Mesendoderm (in vitro differentiated cells): ENCODE measurements at regions not wholly inside any gene's neighbourhood (a gene's known extent, or its start where the extent isn't known, plus 50 kb on each side); places are given as distances from the start of the nearest gene placed in this dataset.

Source experiments
- DNase-seq: peaks from one replicate; pipeline ENCODE4 v3.0.0; 2013
- H2AK5ac ChIP-seq: 2 replicates; pipeline ENCODE4 v1.6.1; 2013; ENCODE audit warnings: low read length, inconsistent platforms
- H2BK120ac ChIP-seq: 2 replicates; pipeline ENCODE4 v1.6.1; 2013; ENCODE audit warnings: low read depth, mild to moderate bottlenecking, low read length, moderate library complexity, mixed read lengths
- H2BK15ac ChIP-seq: replicated peaks from 2 replicates; pipeline ENCODE4 v1.6.1; 2013; ENCODE audit warnings: low read depth, mild to moderate bottlenecking, moderate library complexity
- H2BK5ac ChIP-seq: 2 replicates; pipeline ENCODE4 v1.6.1; 2013; ENCODE audit warnings: low read length, inconsistent platforms
- H3K18ac ChIP-seq: 2 replicates; pipeline ENCODE4 v1.6.1; 2013; ENCODE audit warnings: mild to moderate bottlenecking, low read length, mixed read lengths
- H3K23ac ChIP-seq: one replicate; pipeline ENCODE4 v1.6.1; 2013; ENCODE audit warnings: low read length
- H3K27ac ChIP-seq: 2 replicates; pipeline ENCODE4 v1.5.1; 2013; ENCODE audit warnings: low read depth, mild to moderate bottlenecking, inconsistent platforms, low read length, moderate library complexity
- H3K27me3 ChIP-seq: 2 replicates; pipeline ENCODE4 v1.6.1; 2013; ENCODE audit warnings: low read length, control low read depth, mild to moderate bottlenecking, inconsistent platforms; ENCODE audit not compliant: insufficient read depth, poor library complexity
- H3K36me3 ChIP-seq: 2 replicates; pipeline ENCODE4 v1.6.1; 2013; ENCODE audit warnings: low read length, inconsistent platforms; ENCODE audit not compliant: control insufficient read depth, insufficient read depth
- H3K4ac ChIP-seq: one replicate; pipeline ENCODE4 v1.6.1; 2013; ENCODE audit warnings: low read depth, mild to moderate bottlenecking, low read length, moderate library complexity
- H3K4me1 ChIP-seq: 2 replicates; pipeline ENCODE4 v1.6.1; 2013; ENCODE audit warnings: low read depth, low read length, inconsistent platforms; ENCODE audit not compliant: control insufficient read depth
- H3K4me2 ChIP-seq: 2 replicates; pipeline ENCODE4 v1.6.1; 2013; ENCODE audit warnings: low read length
- H3K4me3 ChIP-seq: 2 replicates; pipeline ENCODE4 v1.5.1; 2013; ENCODE audit warnings: mild to moderate bottlenecking, low read length
- H3K56ac ChIP-seq: one replicate; pipeline ENCODE4 v1.6.1; 2013; ENCODE audit warnings: low read length
- H3K79me1 ChIP-seq: 2 replicates; pipeline ENCODE4 v1.6.1; 2013; ENCODE audit warnings: low read length, inconsistent platforms
- H3K79me2 ChIP-seq: 2 replicates; pipeline ENCODE4 v1.6.1; 2013; ENCODE audit warnings: mild to moderate bottlenecking, low read length; ENCODE audit not compliant: control insufficient read depth, insufficient read depth
- H3K9ac ChIP-seq: 2 replicates; pipeline ENCODE4 v1.6.1; 2013; ENCODE audit warnings: low read length, inconsistent platforms
- H4K5ac ChIP-seq: one replicate; pipeline ENCODE4 v1.6.1; 2013; ENCODE audit warnings: low read length
- H4K8ac ChIP-seq: one replicate; pipeline ENCODE4 v1.6.1; 2013; ENCODE audit warnings: low read depth, mild to moderate bottlenecking, control low read depth, low read length, moderate library complexity
- WGBS: extraction: QIAGEN DNeasy Blood & Tissue Kit; methylation state at CpG from one replicate; pipeline ENCODE4 v1.1.7; 2013; ENCODE audit warnings: low lambda C conversion rate, missing lambda C conversion rate; ENCODE audit not compliant: insufficient coverage; ENCODE audit errors: extremely low coverage; 5-methylcytosine and 5-hydroxymethylcytosine counted together

GRCh38 chr5:38643616-38644015, 87.2 kb upstream of the LIFR start:
- Histone ChIP-seq H4K8ac (no peak overlapping the region), H3K4me3 (no peak overlapping the region), H3K4me2 (no peak overlapping the region), H3K79me2 (no peaks in the 10 kb centered on the region), H3K23ac (no peak overlapping the region), H2BK15ac (no peak overlapping the region), H3K36me3 (no peaks in the 10 kb centered on the region), H3K4ac (no peak overlapping the region), H3K27ac (no peak overlapping the region), H2AK5ac (no peak overlapping the region), H2BK5ac (no peak overlapping the region), H3K27me3 (no peaks in the 10 kb centered on the region), H4K5ac (no peak overlapping the region), H3K9ac (no peak overlapping the region), H3K56ac (no peak overlapping the region), H3K4me1 (no peaks in the 10 kb centered on the region), H3K18ac (no peak overlapping the region), H2BK120ac (no peak overlapping the region), H3K79me1 (no peaks in the 10 kb centered on the region)
- no peak for DNase-seq
- WGBS = no CpG with 5 or more reads among the region's 4 CpGs

- Histone ChIP-seq H2BK120ac (no peak overlapping the region), H3K23ac (no peak overlapping the region), H3K4me2 (no peak overlapping the region), H2BK5ac (no peak overlapping the region), H3K4me3 (no peak overlapping the region), H3K18ac (no peak overlapping the region), H3K4ac (no peak overlapping the region), H3K79me2 (no peaks in the 10 kb centered on the region), H2BK15ac (no peak overlapping the region), H3K4me1 (no peaks in the 10 kb centered on the region), H3K79me1 (no peaks in the 10 kb centered on the region), H3K27me3 (no peaks in the 10 kb centered on the region), H3K27ac (no peak overlapping the region), H2AK5ac (no peak overlapping the region), H3K36me3 (no peaks in the 10 kb centered on the region), H3K56ac (no peak overlapping the region), H4K8ac (no peak overlapping the region), H4K5ac (no peak overlapping the region), H3K9ac (no peak overlapping the region)
- DNase-seq = no peak
Observed at GRCh38 chr5:38645508-38645907, 89.1 kb upstream of the LIFR start.

- Histone ChIP-seq H2BK5ac (no peak overlapping the region), H3K4ac (no peak overlapping the region), H3K23ac (no peak overlapping the region), H3K27me3 (no peaks in the 10 kb centered on the region), H3K18ac (no peak overlapping the region), H2BK120ac (no peak overlapping the region), H4K5ac (no peak overlapping the region), H3K4me3 (no peak overlapping the region), H2BK15ac (no peak overlapping the region), H3K79me2 (no peaks in the 10 kb centered on the region), H4K8ac (no peak overlapping the region), H3K36me3 (no peaks in the 10 kb centered on the region), H3K56ac (no peak overlapping the region), H3K4me2 (no peak overlapping the region), H3K79me1 (no peaks in the 10 kb centered on the region), H3K27ac (no peak overlapping the region), H2AK5ac (no peak overlapping the region), H3K9ac (no peak overlapping the region), H3K4me1 (no peaks in the 10 kb centered on the region)
- no CpG with 5 or more reads among the region's 3 CpGs for WGBS
- peak; percentile 55 for DNase-seq
Observed at GRCh38 chr5:38648703-38649291, 92.4 kb upstream of the LIFR start.

GRCh38 chr5:38650540-38650939, 94.1 kb upstream of the LIFR start:
- no CpG with 5 or more reads among the region's 7 CpGs for WGBS
- H4K8ac ChIP-seq = no peak overlapping the region

GRCh38 chr5:38650946-38651345, 94.5 kb upstream of the LIFR start:
- no peak overlapping the region for H3K18ac ChIP-seq
- no peak overlapping the region for H3K56ac ChIP-seq
- no peak overlapping the region for H2BK120ac ChIP-seq
- H3K36me3 ChIP-seq = no peaks in the 10 kb centered on the region
- H2AK5ac ChIP-seq = no peak overlapping the region
- no peak overlapping the region for H4K8ac ChIP-seq
- no peaks in the 10 kb centered on the region for H3K79me1 ChIP-seq
- H3K9ac ChIP-seq = no peak overlapping the region
- no peak overlapping the region for H2BK5ac ChIP-seq
- no peak overlapping the region for H3K4me2 ChIP-seq
- H3K79me2 ChIP-seq = no peaks in the 10 kb centered on the region
- no peaks in the 10 kb centered on the region for H3K27me3 ChIP-seq
- peak overlapping the region; percentile 74 for H2BK15ac ChIP-seq
- no CpG with 5 or more reads among the region's 8 CpGs for WGBS
- no peak overlapping the region for H4K5ac ChIP-seq
- H3K4ac ChIP-seq = no peak overlapping the region
- no peak overlapping the region for H3K27ac ChIP-seq
- H3K4me3 ChIP-seq = no peak overlapping the region
- no peaks in the 10 kb centered on the region for H3K4me1 ChIP-seq
- DNase-seq = no peak
- no peak overlapping the region for H3K23ac ChIP-seq

More at GRCh38 chr5:38650540-38650939, 94.1 kb upstream of the LIFR start:
- Histone ChIP-seq H3K79me1 (no peaks in the 10 kb centered on the region), H3K9ac (no peak overlapping the region), H2AK5ac (no peak overlapping the region), H2BK5ac (no peak overlapping the region), H3K4me3 (no peak overlapping the region), H3K18ac (no peak overlapping the region), H3K27ac (no peak overlapping the region), H3K23ac (no peak overlapping the region), H3K27me3 (no peaks in the 10 kb centered on the region), H2BK15ac (peak overlapping the region; percentile 74), H4K5ac (no peak overlapping the region), H3K79me2 (no peaks in the 10 kb centered on the region), H3K4ac (no peak overlapping the region), H3K4me2 (no peak overlapping the region), H2BK120ac (no peak overlapping the region), H3K36me3 (no peaks in the 10 kb centered on the region), H3K56ac (no peak overlapping the region), H3K4me1 (no peaks in the 10 kb centered on the region)
- DNase-seq = no peak

GRCh38 chr5:38651806-38652205, 95.4 kb upstream of the LIFR start:
- no peak overlapping the region for H2BK120ac ChIP-seq
- no peak overlapping the region for H3K4me3 ChIP-seq
- no peaks in the 10 kb centered on the region for H3K79me2 ChIP-seq
- no peak overlapping the region for H3K4ac ChIP-seq
- no peaks in the 10 kb centered on the region for H3K79me1 ChIP-seq
- no peak overlapping the region for H4K5ac ChIP-seq
- DNase-seq = no peak
- no peak overlapping the region for H3K56ac ChIP-seq
- H3K27ac ChIP-seq = no peak overlapping the region
- no peak overlapping the region for H3K23ac ChIP-seq
- no peak overlapping the region for H2BK5ac ChIP-seq
- no peak overlapping the region for H2AK5ac ChIP-seq
- H3K9ac ChIP-seq = no peak overlapping the region
- WGBS = no CpG with 5 or more reads among the region's 6 CpGs
- no peaks in the 10 kb centered on the region for H3K4me1 ChIP-seq
- no peak overlapping the region for H3K4me2 ChIP-seq
- no peaks in the 10 kb centered on the region for H3K36me3 ChIP-seq
- H3K27me3 ChIP-seq = no peaks in the 10 kb centered on the region
- no peak overlapping the region for H2BK15ac ChIP-seq
- H3K18ac ChIP-seq = no peak overlapping the region
- no peak overlapping the region for H4K8ac ChIP-seq
